Karpas-422 (cell line): ENCODE measurements at regions not wholly inside any gene's neighbourhood (a gene's known extent, or its start where the extent isn't known, plus 50 kb on each side); places are given as distances from the start of the nearest gene placed in this dataset.
A peak's percentile ranks its signal among the peaks of the same experiment; 100 is the strongest.
"Not testable (repeated sequence)": the region's sequence is repeated elsewhere in the genome, so short reads cannot be mapped to it uniquely, and the experiment has no call there.

Experiments used
- DNase-seq: peaks from one replicate; pipeline ENCODE4 v3.0.0-alpha.2; 2015
- H2AFZ ChIP-seq: fragments of 200-600 bp; sonication (generic); 2 replicates; pipeline ENCODE4 v1.6.1; 2014; ENCODE audit warnings: antibody characterized with exemption, low read length, mixed read lengths
- H3K27ac ChIP-seq: fragments of 200-600 bp; sonication (generic); 2 replicates; pipeline ENCODE4 v1.5.1; 2014; ENCODE audit warnings: mild to moderate bottlenecking, low read length, moderate library complexity
- H3K27me3 ChIP-seq: fragments of 200-600 bp; sonication (generic); 2 replicates; pipeline ENCODE4 v1.6.1; 2014; ENCODE audit warnings: low read length, mixed read lengths
- H3K36me3 ChIP-seq: fragments of 200-600 bp; sonication (generic); 2 replicates; pipeline ENCODE4 v1.6.1; 2014; ENCODE audit warnings: low read length, mixed read lengths; ENCODE audit not compliant: insufficient read depth
- H3K4me1 ChIP-seq: fragments of 200-600 bp; sonication (generic); 2 replicates; pipeline ENCODE4 v1.6.1; 2014; ENCODE audit warnings: mild to moderate bottlenecking, low read length, mixed read lengths
- H3K4me2 ChIP-seq: fragments of 200-600 bp; sonication (generic); 2 replicates; pipeline ENCODE4 v1.6.1; 2014; ENCODE audit warnings: low read length, low read depth, mild to moderate bottlenecking; ENCODE audit not compliant: poor library complexity, severe bottlenecking
- H3K4me3 ChIP-seq: fragments of 200-600 bp; sonication (generic); 2 replicates; pipeline ENCODE4 v1.5.1; 2014; ENCODE audit warnings: mild to moderate bottlenecking, antibody characterized with exemption, low read length, mixed read lengths
- H3K79me2 ChIP-seq: fragments of 200-600 bp; sonication (generic); 2 replicates; pipeline ENCODE4 v1.6.1; 2014; ENCODE audit warnings: mild to moderate bottlenecking, low read length, mixed read lengths
- H3K9ac ChIP-seq: fragments of 200-600 bp; sonication (generic); 2 replicates; pipeline ENCODE4 v1.6.0; 2014; ENCODE audit warnings: low read length
- H3K9me2 ChIP-seq: fragments of 200-600 bp; sonication (generic), shearing (Covaris generic); replicated peaks from 2 replicates; pipeline ENCODE4 v1.6.0; 2014; ENCODE audit warnings: mild to moderate bottlenecking, low read length, moderate library complexity; ENCODE audit not compliant: insufficient read depth
- H3K9me3 ChIP-seq: fragments of 300-700, 200-600 bp; sonication (generic); 2 replicates; pipeline ENCODE4 v1.6.1; 2014; ENCODE audit warnings: low read length, mixed read lengths
- H4K20me1 ChIP-seq: fragments of 200-600 bp; sonication (generic); 2 replicates; pipeline ENCODE4 v1.6.1; 2014; ENCODE audit warnings: mild to moderate bottlenecking, antibody characterized with exemption, low read length, low read depth; ENCODE audit not compliant: insufficient read depth

DNA sequence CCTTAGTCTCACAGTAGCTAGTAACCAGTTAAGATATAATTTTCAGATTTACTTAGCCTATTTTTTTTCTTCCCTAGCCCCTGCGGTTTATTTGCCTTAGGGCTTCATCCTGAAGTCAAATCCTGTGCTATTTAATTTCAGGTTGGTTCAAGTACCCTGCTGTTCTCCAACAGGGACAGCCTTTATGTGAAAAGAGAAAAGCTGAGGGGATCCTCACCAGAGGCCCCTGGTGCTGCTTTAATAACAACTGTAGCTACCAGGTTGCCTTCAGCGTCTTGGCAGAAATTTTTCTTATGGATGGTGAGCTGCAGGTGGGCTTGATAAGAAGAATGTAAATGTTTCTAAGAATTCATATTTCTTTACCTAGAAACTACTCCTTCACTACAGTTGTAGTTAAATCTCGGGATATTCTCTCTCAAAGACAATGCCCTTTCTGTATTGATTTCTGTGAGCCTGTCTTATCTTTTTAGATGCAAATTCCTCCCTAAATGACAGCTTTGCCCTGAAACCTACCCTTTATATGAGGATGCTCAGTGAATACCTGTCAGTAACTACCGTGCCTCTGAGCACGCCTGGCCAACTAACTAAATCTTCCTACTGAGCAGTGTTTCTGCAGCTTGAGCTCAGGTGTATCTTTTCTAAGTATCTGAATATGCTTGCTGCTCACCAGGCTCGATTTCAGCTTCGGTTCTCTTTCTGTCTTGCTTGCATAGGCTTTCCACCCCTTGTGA lies 320.5 kb downstream of the MMUT start:
- no peak overlapping the region for H3K27ac ChIP-seq
- no peaks in the 10 kb centered on the region for H3K36me3 ChIP-seq
- H3K4me1 ChIP-seq = no peaks in the 10 kb centered on the region
- H3K9ac ChIP-seq = no peak overlapping the region
- H3K4me2 ChIP-seq = no peak overlapping the region
- no peaks in the 10 kb centered on the region for H3K79me2 ChIP-seq
- no peaks in the 10 kb centered on the region for H3K9me3 ChIP-seq
- H4K20me1 ChIP-seq = no peaks in the 10 kb centered on the region
- no peak overlapping the region for H3K4me3 ChIP-seq
- no peak overlapping the region for H2AFZ ChIP-seq
- no peak for DNase-seq
- 0 out of 2 replicates have a peak, but pooled peaks cover 3% of the 10 kb centered on the region for H3K27me3 ChIP-seq
- no peaks in the 10 kb centered on the region for H3K9me2 ChIP-seq

DNA sequence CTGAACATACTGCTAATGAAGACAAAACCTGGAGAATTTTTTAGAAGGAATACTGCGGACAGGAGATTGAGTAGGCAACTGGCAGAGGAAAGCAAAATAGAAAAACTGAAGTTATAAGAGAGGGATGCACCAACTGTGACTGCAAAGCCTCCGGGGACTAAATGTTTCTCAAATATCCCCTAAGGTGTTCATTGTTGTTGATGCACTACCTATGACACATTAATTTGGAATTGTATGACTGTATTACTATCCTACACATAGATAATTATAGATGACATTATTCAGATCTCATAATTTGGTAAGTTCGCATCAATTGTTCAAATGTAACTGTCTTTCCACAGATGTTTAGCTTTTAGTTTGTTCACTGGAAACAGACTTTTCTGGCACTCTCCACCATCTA lies 341.1 kb downstream of the MMUT start:
- Histone ChIP-seq H3K36me3 (no peaks in the 10 kb centered on the region), H3K4me2 (no peak overlapping the region), H3K27me3 (no peaks in the 10 kb centered on the region), H3K9me2 (no peaks in the 10 kb centered on the region), H3K4me1 (no peaks in the 10 kb centered on the region), H4K20me1 (no peaks in the 10 kb centered on the region), H3K9me3 (no peaks in the 10 kb centered on the region), H3K4me3 (no peak overlapping the region), H3K9ac (no peak overlapping the region), H3K27ac (no peak overlapping the region), H3K79me2 (no peaks in the 10 kb centered on the region), H2AFZ (no peak overlapping the region)
- no peak for DNase-seq

DNA sequence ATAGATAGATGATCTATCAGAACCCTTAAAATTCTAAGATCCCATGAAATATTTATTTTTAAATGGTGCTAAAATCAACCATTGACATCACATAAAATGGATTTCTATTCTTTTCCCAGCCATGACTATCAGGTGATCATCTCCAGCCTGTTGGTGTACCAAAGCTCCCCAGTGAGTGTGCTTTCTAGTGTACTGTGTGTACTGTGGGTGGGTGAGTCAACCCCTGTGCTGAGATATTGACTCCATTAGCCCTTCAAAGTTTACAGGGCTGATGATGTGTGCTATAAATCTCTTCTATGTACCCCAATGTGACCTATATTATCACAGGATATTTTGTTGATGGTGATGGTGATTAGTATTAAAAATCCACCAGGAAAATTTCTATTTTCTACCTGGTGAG lies 344.6 kb downstream of the MMUT start:
- no peaks in the 10 kb centered on the region for H3K27me3 ChIP-seq
- H3K79me2 ChIP-seq = no peaks in the 10 kb centered on the region
- H3K9me2 ChIP-seq = 0 out of 2 replicates have a peak, but pooled peaks cover 3% of the 10 kb centered on the region
- no peaks in the 10 kb centered on the region for H3K9me3 ChIP-seq
- DNase-seq = no peak
- H2AFZ ChIP-seq = no peak overlapping the region
- H3K4me3 ChIP-seq = no peak overlapping the region
- no peak overlapping the region for H3K9ac ChIP-seq
- H3K4me2 ChIP-seq = no peak overlapping the region
- H3K36me3 ChIP-seq = no peaks in the 10 kb centered on the region
- H3K27ac ChIP-seq = no peak overlapping the region
- no peaks in the 10 kb centered on the region for H4K20me1 ChIP-seq
- H3K4me1 ChIP-seq = no peaks in the 10 kb centered on the region

DNA sequence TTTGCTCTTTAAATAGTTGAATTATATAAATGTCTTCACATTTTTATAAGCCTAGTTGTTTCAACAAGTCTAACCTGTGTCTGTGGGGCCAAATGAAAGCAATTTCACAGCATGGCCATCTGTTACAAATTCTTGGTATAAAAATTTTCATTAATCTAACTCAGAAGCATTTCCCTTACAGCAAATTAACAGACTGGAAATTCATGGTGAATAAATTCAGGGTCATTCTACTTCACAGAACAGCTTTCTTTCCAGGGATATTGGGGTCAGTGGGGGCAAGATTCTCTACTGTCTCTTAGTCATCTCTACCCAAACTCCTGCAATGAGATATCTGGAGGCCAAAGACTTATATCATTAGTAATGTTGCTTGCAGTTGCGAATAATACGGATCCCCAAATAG lies 352.1 kb downstream of the MMUT start:
- no peaks in the 10 kb centered on the region for H3K9me3 ChIP-seq
- no peak overlapping the region for H3K4me3 ChIP-seq
- H3K4me1 ChIP-seq = no peaks in the 10 kb centered on the region
- no peak for DNase-seq
- H2AFZ ChIP-seq = no peak overlapping the region
- no peak overlapping the region for H3K9ac ChIP-seq
- no peak overlapping the region for H3K27ac ChIP-seq
- H3K4me2 ChIP-seq = no peak overlapping the region
- H3K9me2 ChIP-seq = 0 out of 2 replicates have a peak, but pooled peaks cover 3% of the 10 kb centered on the region
- no peaks in the 10 kb centered on the region for H4K20me1 ChIP-seq
- no peaks in the 10 kb centered on the region for H3K36me3 ChIP-seq
- no peaks in the 10 kb centered on the region for H3K27me3 ChIP-seq
- H3K79me2 ChIP-seq = no peaks in the 10 kb centered on the region

DNA sequence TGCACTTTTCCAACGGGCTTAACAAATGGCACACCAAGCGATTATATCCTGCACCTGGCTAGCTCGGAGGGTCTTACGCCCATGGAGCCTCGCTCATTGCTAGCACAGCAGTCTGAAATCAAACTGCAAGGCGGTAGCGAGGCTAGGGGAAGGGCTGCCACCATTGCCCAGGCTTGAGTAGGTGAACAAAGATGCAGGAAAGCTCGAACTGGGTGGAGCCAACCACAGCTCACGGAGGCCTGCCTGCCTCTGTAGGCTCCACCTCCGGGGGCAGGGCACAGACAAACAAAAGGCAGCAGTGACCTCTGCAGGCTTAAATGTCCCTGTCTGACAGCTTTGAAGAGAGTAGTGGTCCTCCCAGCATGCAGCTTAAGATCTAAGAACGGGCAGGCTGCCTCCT lies 365.4 kb downstream of the MMUT start:
- H3K9me2 ChIP-seq, H3K27me3 ChIP-seq, H3K9ac ChIP-seq, H3K79me2 ChIP-seq, H3K27ac ChIP-seq, H3K4me1 ChIP-seq, H3K4me2 ChIP-seq, H3K36me3 ChIP-seq, H2AFZ ChIP-seq, H4K20me1 ChIP-seq, H3K4me3 ChIP-seq, H3K9me3 ChIP-seq: not testable (repeated sequence)
- peak; percentile 62 for DNase-seq

DNA sequence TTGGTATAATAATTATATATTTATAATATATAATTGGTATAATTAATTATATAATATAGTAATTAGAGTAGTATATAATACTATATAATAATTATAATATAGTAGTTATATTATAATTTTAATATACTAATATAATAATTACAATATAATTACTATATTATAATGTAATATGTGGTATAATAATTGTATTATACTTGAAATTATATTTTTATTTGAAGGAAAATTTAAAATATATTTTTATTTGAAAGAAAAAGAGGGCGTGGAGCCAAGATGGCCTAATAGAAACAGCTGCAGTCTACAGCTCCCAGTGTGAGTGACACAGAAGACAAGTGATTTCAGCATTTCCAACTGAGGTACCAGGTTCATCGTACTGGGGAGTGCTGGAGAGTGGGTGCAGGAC lies 365.9 kb downstream of the MMUT start:
- no peak overlapping the region for H2AFZ ChIP-seq
- no peaks in the 10 kb centered on the region for H4K20me1 ChIP-seq
- no peaks in the 10 kb centered on the region for H3K27me3 ChIP-seq
- no peaks in the 10 kb centered on the region for H3K9me2 ChIP-seq
- no peaks in the 10 kb centered on the region for H3K4me1 ChIP-seq
- H3K4me2 ChIP-seq = no peak overlapping the region
- no peaks in the 10 kb centered on the region for H3K79me2 ChIP-seq
- DNase-seq = no peak
- no peak overlapping the region for H3K4me3 ChIP-seq
- no peaks in the 10 kb centered on the region for H3K36me3 ChIP-seq
- no peaks in the 10 kb centered on the region for H3K9me3 ChIP-seq
- no peak overlapping the region for H3K9ac ChIP-seq
- no peak overlapping the region for H3K27ac ChIP-seq

DNA sequence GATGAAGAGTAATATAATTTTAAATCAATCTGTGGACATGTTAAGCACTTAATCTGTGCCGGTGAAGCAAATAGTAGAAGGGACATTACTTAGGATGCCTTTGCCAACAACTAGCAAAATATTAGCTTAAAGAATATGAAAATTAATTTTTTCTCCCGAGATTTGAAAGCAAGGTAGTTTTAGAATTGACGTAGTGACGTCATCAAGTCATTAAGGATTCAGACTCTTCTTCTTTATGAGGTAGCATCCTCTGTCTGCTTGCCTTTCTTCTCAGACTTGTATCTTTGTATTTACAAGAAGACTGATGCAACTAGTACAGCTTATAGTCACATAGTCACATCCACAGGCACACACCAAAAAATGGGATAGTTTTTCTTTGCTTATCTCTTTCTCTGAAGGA lies 374.4 kb downstream of the MMUT start:
- H3K27ac ChIP-seq = no peak overlapping the region
- H3K9me2 ChIP-seq = no peaks in the 10 kb centered on the region
- H2AFZ ChIP-seq = no peak overlapping the region
- no peaks in the 10 kb centered on the region for H3K79me2 ChIP-seq
- H3K27me3 ChIP-seq = no peaks in the 10 kb centered on the region
- H4K20me1 ChIP-seq = no peaks in the 10 kb centered on the region
- no peak overlapping the region for H3K4me2 ChIP-seq
- H3K4me3 ChIP-seq = no peak overlapping the region
- no peaks in the 10 kb centered on the region for H3K9me3 ChIP-seq
- no peaks in the 10 kb centered on the region for H3K36me3 ChIP-seq
- H3K4me1 ChIP-seq = no peaks in the 10 kb centered on the region
- no peak overlapping the region for H3K9ac ChIP-seq
- no peak for DNase-seq

DNA sequence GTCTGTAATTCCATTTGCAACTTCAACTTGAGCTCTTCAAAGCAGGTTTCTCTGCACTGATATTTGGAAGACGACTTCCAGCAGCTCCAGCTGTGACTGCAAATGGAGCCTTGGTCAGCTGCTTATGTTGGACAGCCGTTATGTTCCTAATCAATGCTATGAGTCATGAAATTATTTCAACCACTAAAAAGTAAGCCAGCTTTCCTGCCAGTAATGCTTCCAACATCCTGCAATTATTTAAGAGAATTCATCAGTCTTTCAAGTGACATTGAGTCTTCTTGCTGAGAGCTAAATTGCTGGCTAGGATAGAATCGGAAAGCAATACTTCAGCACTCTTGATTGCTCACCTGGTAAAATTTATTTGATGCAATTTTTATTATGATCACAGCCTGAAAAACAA lies 375.7 kb downstream of the MMUT start:
- DNase-seq = no peak
- H3K36me3 ChIP-seq = no peaks in the 10 kb centered on the region

More for the DNA sequence above, 375.7 kb downstream of the MMUT start:
- Histone ChIP-seq H2AFZ (no peak overlapping the region), H3K4me1 (no peaks in the 10 kb centered on the region), H3K79me2 (no peaks in the 10 kb centered on the region), H3K9me3 (no peaks in the 10 kb centered on the region), H4K20me1 (no peaks in the 10 kb centered on the region), H3K27me3 (no peaks in the 10 kb centered on the region), H3K27ac (no peak overlapping the region), H3K9me2 (no peaks in the 10 kb centered on the region), H3K9ac (no peak overlapping the region), H3K4me3 (no peak overlapping the region), H3K4me2 (no peak overlapping the region)
